Suprapubic skin (tissue), 4 donors: ENCODE measurements at regions not wholly inside any gene's neighbourhood (a gene's known extent, or its start where the extent isn't known, plus 50 kb on each side); places are given as distances from the start of the nearest gene placed in this dataset.
"Not testable (repeated sequence)": the region's sequence is repeated elsewhere in the genome, so short reads cannot be mapped to it uniquely, and the experiment has no call there.

Source experiments
- EP300 ChIP-seq: sonication (generic); formaldehyde crosslinking; IDR thresholded peaks from one replicate; pipeline ENCODE4 v1.6.1; 2017; ENCODE audit warnings: antibody characterized with exemption
- POLR2AphosphoS5 ChIP-seq, 3 donors: sonication (generic); formaldehyde crosslinking; IDR thresholded peaks; one replicate each; pipeline ENCODE4 v1.6.1; 2017; ENCODE audit warnings: antibody characterized with exemption in 3 of 3
- TF ChIP-seq, protein P1 (sequence below), 2 donors: fragments of 200-600 bp in 1 of 2; fragments of 450-650 bp in 1 of 2; sonication (generic) in 1 of 2; IDR thresholded peaks; one replicate each; pipeline ENCODE4 v1.5.1; 2016 to 2019; ENCODE audit warnings: antibody characterized with exemption in 2 of 2, mild to moderate bottlenecking in 1 of 2, moderate library complexity in 1 of 2

DNA sequence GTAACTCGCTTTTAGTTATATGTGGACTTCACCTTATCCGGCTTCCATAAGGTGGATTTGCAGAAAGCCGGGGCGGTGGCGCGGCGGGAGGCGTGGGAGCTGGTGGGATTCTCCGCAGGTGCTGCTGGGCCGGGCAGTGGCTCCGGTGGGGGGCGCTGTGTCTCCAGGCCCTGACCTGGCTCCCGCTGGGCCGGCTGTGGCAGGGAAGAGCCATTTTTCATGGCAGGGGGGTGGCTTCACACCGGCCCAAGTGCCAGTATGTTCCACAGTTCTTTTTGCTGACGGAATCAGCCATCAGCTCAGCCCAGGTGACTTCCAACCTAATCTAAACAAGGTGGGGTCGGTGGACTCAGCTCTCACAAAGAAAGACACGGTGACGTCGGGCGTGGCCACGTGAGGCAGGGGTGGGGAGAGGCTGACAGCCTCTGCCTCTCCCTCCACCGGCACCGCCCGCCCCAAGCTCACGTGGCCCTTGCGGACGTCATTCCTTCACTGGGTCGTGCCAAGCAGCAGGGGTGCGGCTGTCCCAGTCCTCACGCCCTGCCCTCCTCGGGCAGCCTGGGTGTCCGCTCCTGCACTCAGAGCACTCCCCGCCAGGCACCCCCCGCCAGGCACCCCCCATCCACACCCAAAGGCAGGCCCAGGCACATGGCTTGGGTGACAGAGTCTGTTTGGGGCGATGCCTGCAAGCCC, 4429.9 kb upstream of the TPTE start:
- TF ChIP-seq, protein P1, sequence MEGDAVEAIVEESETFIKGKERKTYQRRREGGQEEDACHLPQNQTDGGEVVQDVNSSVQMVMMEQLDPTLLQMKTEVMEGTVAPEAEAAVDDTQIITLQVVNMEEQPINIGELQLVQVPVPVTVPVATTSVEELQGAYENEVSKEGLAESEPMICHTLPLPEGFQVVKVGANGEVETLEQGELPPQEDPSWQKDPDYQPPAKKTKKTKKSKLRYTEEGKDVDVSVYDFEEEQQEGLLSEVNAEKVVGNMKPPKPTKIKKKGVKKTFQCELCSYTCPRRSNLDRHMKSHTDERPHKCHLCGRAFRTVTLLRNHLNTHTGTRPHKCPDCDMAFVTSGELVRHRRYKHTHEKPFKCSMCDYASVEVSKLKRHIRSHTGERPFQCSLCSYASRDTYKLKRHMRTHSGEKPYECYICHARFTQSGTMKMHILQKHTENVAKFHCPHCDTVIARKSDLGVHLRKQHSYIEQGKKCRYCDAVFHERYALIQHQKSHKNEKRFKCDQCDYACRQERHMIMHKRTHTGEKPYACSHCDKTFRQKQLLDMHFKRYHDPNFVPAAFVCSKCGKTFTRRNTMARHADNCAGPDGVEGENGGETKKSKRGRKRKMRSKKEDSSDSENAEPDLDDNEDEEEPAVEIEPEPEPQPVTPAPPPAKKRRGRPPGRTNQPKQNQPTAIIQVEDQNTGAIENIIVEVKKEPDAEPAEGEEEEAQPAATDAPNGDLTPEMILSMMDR (IDR thresholded peaks at IDR 0.05), result not testable (repeated sequence)
- not testable (repeated sequence) for TF ChIP-seq EP300; POLR2AphosphoS5 (IDR thresholded peaks at IDR 0.05)
